ENCODE measurements at regions not wholly inside any gene's neighbourhood (a gene's known extent, or its start where the extent isn't known, plus 50 kb on each side); places are given as distances from the start of the nearest gene placed in this dataset.

DNA sequence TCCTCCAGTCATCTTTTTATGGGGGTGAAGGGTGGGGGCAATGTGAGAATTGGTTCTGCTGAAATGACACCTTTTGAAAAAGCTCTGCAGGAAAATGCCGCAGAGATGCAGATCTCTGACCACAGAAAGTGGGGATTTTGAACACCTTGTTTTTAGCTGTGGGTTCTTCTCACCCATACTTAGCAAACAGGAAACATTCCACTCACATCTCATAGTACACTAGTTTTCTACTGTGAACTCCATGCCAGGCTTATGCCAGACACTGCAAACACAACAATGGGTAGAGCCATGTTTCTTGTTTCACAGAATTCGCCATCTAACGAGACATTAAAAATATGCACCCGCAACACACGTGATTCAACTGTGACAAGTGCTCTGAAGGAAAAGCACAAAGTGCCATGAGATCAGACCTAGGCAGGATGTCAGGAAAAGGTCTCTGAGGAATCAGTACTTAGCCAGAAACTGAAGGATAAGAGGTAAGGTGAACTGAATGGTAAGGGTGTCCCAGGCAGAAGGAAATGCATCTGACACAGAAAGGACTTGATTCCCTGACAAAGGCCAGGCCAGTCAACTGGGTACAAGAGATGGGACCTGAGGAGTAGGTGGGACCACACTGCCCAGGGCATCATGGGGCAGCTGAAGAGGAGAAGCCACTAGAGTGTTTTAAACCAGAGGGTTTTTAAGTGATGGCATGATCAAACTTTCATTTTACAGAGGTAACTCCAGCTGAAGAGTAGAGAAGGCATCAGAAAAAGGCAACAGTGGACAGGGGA lies 83.8 kb upstream of the JAK1 start:
- Histone ChIP-seq H3K27me3 (ENCODE audit: insufficient read depth, low read length) (no peaks in the 10 kb centered on the region), H3K4me3 (ENCODE audit: low read length) (no peak overlapping the region), H3K4me1 (ENCODE audit: insufficient read depth, low read length) (peaks cover 24% of the 10 kb centered on the region), H3K9me3 (ENCODE audit: low read depth, low read length) (no peaks in the 10 kb centered on the region)

DNA sequence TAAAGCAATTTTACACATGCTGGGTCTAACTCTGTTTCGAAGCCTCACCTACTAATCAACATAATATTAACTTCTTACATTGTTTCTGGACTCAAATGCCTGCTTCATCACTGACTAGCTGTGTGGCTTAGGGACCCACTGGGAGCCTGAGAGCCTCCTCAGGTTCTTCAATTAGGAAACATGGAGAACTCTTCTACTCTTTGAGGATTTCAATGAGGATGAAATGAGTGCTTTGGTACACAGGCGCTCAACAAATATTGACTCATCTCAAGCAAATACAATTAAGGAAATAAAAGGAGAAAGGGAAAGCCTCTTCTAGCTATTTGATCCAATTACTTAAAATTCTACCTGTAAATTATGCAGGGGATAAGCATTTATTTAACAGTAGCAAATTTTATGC lies 84.4 kb upstream of the JAK1 start:
- Histone ChIP-seq H3K27me3 (ENCODE audit: insufficient read depth, low read length) (no peaks in the 10 kb centered on the region), H3K9me3 (ENCODE audit: low read depth, low read length) (no peaks in the 10 kb centered on the region), H3K4me3 (ENCODE audit: low read length) (no peak overlapping the region), H3K4me1 (ENCODE audit: insufficient read depth, low read length) (peaks cover 30% of the 10 kb centered on the region)

DNA sequence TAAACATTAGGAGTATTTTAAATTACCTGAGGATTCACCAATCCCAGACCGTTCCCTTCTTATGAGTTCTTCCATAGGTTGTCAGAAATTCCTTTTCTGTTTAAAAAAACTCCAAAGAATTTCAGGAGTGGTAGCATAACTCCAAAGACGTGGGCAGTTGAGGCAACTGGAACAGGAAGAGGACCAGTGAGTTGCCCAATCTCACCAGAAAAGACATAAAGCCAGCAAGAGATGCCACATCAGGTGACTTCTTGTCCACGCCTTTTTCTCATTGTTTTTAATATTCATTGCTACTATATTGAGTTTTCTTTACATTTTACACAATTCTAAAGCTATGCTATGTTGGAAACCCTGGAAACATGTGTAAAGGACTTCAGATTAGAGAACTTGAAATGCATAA lies 88.1 kb upstream of the JAK1 start:
- Histone ChIP-seq H3K4me1 (ENCODE audit: insufficient read depth, low read length) (peaks cover 43% of the 10 kb centered on the region), H3K27me3 (ENCODE audit: insufficient read depth, low read length) (no peaks in the 10 kb centered on the region), H3K9me3 (ENCODE audit: low read depth, low read length) (no peaks in the 10 kb centered on the region), H3K4me3 (ENCODE audit: low read length) (no peak overlapping the region)

DNA sequence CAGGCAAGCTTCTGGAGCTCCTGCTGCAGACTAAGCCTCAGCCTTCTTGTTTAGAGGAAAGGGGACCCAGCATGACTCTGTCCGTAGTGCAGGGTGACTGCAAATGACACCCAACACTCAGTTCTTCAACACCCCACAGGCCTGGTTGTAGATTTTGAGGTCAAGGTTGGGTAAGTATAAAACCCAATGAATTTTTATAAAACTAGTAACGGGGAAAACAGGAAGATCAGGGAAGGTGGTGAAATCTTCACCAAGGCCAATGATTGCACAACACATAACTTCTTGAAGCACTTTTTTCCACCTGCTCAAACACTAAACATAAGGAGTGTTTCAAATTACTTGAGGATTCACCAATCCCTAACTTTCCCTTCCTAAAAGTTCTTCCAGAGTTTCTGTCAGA lies 89.4 kb upstream of the JAK1 start:
- peaks cover 33% of the 10 kb centered on the region for H3K4me1 ChIP-seq (ENCODE audit: insufficient read depth, low read length)
- no peak overlapping the region for H3K4me3 ChIP-seq (ENCODE audit: low read length)
- no peaks in the 10 kb centered on the region for H3K27me3 ChIP-seq (ENCODE audit: insufficient read depth, low read length)
- no peaks in the 10 kb centered on the region for H3K9me3 ChIP-seq (ENCODE audit: low read depth, low read length)

DNA sequence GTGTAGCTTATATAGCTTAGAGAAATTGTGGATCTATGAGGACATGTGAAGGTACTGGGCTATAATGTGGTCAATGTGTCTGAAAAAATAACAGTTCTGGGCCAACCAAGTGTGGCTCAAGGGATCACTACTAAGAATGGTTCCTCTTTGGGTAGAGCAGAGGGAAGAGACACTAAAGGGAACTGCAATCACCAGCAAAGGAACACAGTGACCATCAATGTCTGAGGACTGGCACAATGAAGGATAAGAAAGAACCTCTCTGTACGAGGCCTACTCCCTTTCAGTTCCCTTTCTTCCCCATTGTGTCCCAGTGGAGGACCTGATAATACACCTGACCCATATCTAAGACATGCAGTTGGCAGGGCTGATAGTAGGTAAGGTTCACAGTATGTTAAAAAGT lies 89.9 kb upstream of the JAK1 start:
- peaks cover 32% of the 10 kb centered on the region for H3K4me1 ChIP-seq (ENCODE audit: insufficient read depth, low read length)
- H3K27me3 ChIP-seq (ENCODE audit: insufficient read depth, low read length), result no peaks in the 10 kb centered on the region
- H3K9me3 ChIP-seq (ENCODE audit: low read depth, low read length), result no peaks in the 10 kb centered on the region
- H3K4me3 ChIP-seq (ENCODE audit: low read length), result no peak overlapping the region

DNA sequence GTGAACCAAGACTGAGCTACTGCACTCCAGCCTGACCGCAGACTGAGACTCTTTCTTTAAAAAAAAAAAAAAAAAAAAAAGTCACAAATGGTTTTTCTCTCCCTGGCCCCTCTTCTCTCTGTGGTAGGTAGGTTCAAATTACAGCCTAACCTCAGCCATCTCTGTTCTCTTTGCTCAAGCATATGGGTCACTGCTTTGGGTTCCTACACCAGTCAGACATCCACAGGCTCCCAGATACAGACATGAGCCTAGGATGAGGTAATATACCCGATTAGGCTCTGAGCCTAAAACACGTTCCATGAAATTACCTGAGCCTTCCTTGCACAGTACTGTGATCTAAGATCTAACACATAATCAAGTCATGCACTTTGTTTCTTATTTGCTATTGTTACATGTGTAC lies 90.5 kb upstream of the JAK1 start:
- peaks cover 32% of the 10 kb centered on the region for H3K4me1 ChIP-seq (ENCODE audit: insufficient read depth, low read length)
- no peaks in the 10 kb centered on the region for H3K9me3 ChIP-seq (ENCODE audit: low read depth, low read length)
- H3K27me3 ChIP-seq (ENCODE audit: insufficient read depth, low read length), result no peaks in the 10 kb centered on the region
- no peak overlapping the region for H3K4me3 ChIP-seq (ENCODE audit: low read length)

DNA sequence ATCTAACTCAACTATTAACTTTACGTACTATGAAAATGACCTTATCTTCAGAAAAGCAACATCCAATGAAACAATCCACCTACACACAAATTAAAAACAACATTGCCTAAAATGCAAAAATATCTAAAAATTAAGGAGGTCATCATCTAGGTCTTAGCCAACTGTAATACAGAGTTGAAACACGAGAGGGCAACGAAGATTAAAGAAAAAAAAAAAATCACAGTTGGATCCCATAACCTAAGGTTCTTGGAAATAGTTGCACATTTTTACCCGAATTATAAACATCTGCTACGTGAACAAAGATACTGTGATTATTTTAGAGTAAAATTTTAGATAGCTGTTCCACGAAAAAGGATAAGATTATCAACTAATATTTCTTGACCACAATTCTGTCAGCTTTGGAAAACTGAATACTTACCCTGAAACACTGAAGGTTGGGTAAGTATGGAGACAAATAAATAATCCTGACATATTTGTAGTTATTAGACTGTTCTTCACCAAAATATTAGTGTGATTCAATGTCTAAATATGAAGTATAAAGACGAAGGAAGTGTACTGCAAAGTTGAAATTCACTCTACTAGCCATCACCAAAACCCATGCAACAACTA lies 88.0 kb upstream of the AK4 start:
- Histone ChIP-seq H3K9me3 (ENCODE audit: low read depth, low read length) (no peaks in the 10 kb centered on the region), H3K4me1 (ENCODE audit: insufficient read depth, low read length) (peaks cover 44% of the 10 kb centered on the region), H3K4me3 (ENCODE audit: low read length) (no peak overlapping the region), H3K27me3 (ENCODE audit: insufficient read depth, low read length) (no peaks in the 10 kb centered on the region)

DNA sequence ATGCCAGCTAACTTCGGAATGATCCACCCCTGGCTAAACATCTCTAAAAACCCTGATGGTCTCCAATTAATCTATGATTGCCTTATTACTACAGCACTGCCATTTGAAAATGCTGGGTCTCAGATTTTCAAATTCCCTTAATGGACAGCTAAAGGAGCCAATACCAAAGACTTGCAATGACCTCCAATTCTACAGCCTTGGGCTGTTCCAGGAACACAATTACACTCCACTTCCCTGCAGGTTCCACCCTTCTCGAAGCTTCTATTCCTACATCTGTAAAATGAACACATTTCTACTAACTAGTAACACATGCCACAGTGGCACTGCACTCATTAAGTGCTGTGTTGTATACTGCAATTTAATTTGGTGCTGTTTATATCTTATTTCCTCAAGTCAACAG lies 85.7 kb upstream of the AK4 start:
- Histone ChIP-seq H3K27me3 (ENCODE audit: insufficient read depth, low read length) (no peaks in the 10 kb centered on the region), H3K4me3 (ENCODE audit: low read length) (no peak overlapping the region), H3K9me3 (ENCODE audit: low read depth, low read length) (no peaks in the 10 kb centered on the region), H3K4me1 (ENCODE audit: insufficient read depth, low read length) (peaks cover 33% of the 10 kb centered on the region)

DNA sequence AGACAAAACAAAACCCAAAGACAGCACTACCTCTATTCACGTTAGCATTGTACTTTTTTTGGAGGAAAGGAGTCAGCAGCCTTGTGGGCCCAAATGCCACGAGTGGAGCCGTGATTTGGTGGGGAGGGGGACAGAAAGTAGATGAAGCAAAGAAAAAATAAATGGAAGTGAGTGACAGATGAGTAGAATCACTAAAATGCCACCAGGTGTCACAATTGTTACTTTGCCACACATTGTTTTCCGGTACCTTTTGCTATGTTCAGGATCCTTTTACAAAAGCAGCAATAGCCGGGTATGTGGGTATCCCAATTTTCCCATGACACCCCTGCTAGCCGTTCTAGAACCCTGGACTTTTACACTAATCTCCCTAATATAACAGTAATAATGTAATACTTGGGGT lies 85.0 kb upstream of the AK4 start:
- no peaks in the 10 kb centered on the region for H3K27me3 ChIP-seq (ENCODE audit: insufficient read depth, low read length)
- no peak overlapping the region for H3K4me3 ChIP-seq (ENCODE audit: low read length)
- H3K4me1 ChIP-seq (ENCODE audit: insufficient read depth, low read length), result peaks cover 32% of the 10 kb centered on the region
- no peaks in the 10 kb centered on the region for H3K9me3 ChIP-seq (ENCODE audit: low read depth, low read length)

DNA sequence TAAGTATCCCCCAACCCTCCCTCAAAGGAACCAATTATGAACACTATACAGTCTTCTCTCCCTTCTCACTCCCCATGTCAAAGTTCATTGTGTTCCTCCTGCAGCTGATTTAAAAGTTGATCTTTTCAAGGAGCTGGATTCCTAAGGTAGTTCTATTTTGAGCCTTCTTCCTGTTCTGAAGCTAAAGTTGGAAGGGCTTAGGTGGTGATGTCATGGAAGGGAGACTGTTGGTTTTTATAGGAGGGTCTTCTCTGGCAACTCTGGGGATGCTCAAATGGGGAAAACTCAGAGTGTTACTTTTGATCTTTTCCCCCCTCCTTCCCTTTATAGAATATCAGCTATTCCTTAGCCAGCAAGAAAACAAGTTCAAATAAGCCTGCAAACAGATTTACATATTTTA lies 83.0 kb upstream of the AK4 start:
- Histone ChIP-seq H3K27me3 (ENCODE audit: insufficient read depth, low read length) (no peaks in the 10 kb centered on the region), H3K4me3 (ENCODE audit: low read length) (peak overlapping the region; percentile 94), H3K9me3 (ENCODE audit: low read depth, low read length) (no peaks in the 10 kb centered on the region), H3K4me1 (ENCODE audit: insufficient read depth, low read length) (peaks cover 43% of the 10 kb centered on the region)

DNA sequence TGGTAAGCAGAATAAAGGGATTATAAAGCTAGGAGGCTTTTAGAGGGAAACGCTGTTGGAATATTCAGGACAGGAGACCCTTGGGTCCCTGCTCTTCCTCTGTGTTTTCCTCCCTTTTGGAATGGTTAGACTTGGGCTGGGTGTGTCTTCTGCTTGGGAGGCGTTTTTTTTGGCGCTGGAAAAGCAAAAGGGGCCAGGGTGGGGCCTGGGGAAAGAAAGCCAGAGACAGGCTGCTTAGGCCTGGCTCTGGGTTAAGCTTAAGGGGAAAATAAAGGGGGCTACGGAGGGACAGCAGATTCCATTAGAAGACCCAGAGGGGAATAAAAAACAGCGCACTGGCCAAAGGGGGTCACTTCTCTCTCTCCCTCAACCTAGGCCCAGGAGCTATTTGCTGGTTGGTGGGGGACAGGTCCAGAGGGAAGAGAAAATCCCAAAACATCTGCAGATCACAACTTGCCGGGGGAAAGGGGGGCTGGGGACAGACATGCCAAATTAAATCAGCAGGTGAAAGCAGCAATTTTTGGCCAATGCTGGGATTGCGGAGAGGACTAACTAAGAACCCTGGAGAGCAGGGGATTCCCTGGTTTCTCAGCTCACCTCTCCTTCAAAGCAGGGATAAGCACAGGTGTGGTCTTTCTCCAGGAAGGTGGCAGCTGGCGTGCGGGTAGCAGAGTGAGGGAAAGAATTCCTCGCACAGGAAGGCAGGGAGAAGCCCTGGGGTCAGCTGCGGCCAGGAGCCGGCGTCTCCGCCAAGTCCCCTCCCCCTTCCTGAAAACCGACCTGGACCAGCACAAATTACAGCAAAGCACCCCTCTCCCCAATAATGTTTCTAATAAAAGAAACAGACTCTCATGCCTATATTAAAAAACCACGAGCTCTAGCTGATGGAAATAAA lies 82.2 kb upstream of the AK4 start:
- Histone ChIP-seq H3K4me3 (ENCODE audit: low read length) (peak overlapping the region; percentile 94), H3K9me3 (ENCODE audit: low read depth, low read length) (no peaks in the 10 kb centered on the region), H3K27me3 (ENCODE audit: insufficient read depth, low read length) (no peaks in the 10 kb centered on the region), H3K4me1 (ENCODE audit: insufficient read depth, low read length) (peaks cover 43% of the 10 kb centered on the region)

DNA sequence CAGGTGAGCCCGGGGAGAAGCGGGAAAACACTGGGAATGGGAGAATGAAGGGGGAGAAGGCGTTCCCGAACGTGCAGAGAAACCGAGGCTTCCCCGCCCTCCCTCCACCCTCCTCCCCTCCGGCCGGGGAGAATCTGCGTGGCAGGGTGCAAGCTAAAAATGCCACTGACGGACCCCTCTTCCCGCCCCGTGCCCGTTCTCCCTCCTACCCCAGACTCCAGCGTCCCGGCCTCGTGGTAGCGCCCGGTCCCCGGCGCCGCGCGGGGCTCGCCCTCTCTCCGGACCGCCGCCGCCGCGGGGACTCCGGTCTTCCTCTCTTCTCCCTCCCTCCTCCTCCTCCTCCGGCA lies 81.6 kb upstream of the AK4 start:
- peaks cover 43% of the 10 kb centered on the region for H3K4me1 ChIP-seq (ENCODE audit: insufficient read depth, low read length)
- H3K27me3 ChIP-seq (ENCODE audit: insufficient read depth, low read length), result no peaks in the 10 kb centered on the region
- H3K9me3 ChIP-seq (ENCODE audit: low read depth, low read length), result no peaks in the 10 kb centered on the region
- H3K4me3 ChIP-seq (ENCODE audit: low read length), result peak overlapping the region; percentile 94

DNA sequence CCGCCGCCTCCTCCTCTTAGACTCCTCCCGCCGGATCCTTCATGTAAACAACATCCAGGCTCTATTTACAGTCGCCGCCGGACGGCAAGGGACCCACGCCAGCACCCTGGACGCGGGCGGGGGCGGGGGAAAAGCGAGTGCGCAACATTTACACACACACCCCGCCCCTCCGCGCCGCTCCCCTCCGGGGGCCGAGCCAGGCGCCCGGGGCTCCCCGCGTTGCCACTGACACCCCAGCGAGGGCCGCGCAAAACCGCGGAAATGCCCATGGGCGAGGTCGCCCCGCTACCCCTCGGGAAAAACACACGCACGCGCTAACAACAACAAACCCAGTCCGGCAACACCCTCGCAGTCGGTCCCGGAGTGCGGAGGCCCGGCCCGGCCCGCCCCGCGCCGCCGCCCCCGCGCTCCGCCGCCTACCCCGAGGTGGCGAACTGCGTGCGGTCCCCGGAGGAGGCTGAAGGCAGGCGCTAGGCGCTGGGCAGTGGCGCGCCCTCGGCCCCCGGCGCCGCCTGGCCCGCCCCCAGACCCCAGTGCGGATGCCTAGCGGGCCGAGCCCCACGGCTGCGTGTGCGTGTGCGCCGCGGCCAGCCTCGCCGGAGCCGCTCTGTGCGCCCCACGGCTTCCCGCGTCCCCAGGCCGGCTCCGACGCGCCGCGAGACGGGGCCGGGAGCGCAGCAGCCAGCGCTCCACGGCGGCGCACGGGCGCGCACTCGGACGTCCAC lies 81.1 kb upstream of the AK4 start:
- Histone ChIP-seq H3K4me3 (ENCODE audit: low read length) (peak overlapping the region; percentile 94), H3K4me1 (ENCODE audit: insufficient read depth, low read length) (peaks cover 43% of the 10 kb centered on the region), H3K27me3 (ENCODE audit: insufficient read depth, low read length) (no peaks in the 10 kb centered on the region), H3K9me3 (ENCODE audit: low read depth, low read length) (no peaks in the 10 kb centered on the region)

DNA sequence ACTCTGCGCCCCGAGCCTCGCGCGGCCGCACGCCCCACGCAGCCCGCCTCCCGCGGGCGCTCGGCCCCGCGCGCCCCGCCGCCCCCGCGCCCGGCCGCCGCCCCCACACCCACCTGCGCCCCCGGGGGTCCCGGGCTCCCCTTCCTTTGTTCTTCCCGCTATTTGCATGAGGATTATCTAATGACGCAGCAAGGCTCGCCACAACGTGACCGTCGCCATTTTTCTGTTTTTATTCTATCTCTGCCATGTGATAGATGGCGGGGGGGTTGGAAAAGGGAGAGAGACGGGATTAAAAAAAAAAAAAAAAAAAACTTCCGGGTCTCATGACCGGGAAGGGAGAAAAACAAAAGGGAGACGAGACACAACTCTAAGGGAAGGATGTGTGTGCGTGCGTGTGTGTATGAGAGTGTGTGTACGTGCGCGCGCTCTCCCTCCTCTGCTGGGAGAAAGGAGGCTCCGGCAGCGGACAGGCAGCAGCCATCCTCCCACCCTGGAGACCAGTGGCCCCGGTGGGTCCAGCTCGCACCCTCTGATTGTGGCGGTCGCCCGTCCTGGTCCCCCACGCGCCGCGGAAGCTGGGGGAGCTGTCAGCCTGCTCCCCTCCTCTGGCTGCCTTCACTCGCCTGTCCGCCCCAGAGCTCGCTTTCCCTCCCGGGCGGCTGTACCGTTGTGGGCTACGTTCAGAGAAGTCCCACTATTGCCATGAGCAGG lies 80.4 kb upstream of the AK4 start:
- H3K9me3 ChIP-seq (ENCODE audit: low read depth, low read length), result no peaks in the 10 kb centered on the region
- H3K27me3 ChIP-seq (ENCODE audit: insufficient read depth, low read length), result no peaks in the 10 kb centered on the region
- H3K4me1 ChIP-seq (ENCODE audit: insufficient read depth, low read length), result peaks cover 43% of the 10 kb centered on the region
- peak overlapping the region; percentile 94 for H3K4me3 ChIP-seq (ENCODE audit: low read length)
